A172 (cell line): ENCODE measurements at regions not wholly inside any gene's neighbourhood (a gene's known extent, or its start where the extent isn't known, plus 50 kb on each side); places are given as distances from the start of the nearest gene placed in this dataset.
"Not testable (repeated sequence)": the region's sequence is repeated elsewhere in the genome, so short reads cannot be mapped to it uniquely, and the experiment has no call there.

Source experiments
- DNase-seq: peaks from one replicate; pipeline ENCODE4 v3.0.0-alpha.2; 2015; ENCODE audit warnings: low spot score

- DNase-seq = no peak
These were observed 66.6 kb downstream of the TNFAIP3 start for GRCh38 chr6:137933696-137934095.

GRCh38 chr6:137936798-137937197 is 69.7 kb downstream of the TNFAIP3 start:
- DNase-seq = no peak

DNA sequence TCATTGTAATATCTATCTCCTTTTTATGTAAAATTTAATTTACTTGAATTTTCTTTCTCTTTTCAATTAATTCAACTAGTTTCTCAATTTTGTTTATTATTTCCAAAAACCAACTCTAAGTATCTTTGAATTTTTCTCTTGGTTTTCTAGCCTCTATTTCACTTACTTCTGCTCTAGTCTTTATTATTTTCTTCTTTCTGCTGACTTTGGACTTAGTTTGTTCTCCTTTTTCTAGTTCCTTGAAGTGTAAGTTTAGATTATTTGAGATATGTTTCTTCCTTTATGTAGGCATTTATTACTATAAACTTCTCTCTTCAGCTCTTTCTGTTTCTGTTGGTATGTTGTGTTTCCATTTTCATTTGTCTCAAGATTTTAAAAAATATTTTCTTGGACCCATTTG is 70.8 kb downstream of the TNFAIP3 start:
- no peak for DNase-seq

- no peak for DNase-seq
These were observed 71.8 kb downstream of the TNFAIP3 start for GRCh38 chr6:137938770-137939379.

DNA sequence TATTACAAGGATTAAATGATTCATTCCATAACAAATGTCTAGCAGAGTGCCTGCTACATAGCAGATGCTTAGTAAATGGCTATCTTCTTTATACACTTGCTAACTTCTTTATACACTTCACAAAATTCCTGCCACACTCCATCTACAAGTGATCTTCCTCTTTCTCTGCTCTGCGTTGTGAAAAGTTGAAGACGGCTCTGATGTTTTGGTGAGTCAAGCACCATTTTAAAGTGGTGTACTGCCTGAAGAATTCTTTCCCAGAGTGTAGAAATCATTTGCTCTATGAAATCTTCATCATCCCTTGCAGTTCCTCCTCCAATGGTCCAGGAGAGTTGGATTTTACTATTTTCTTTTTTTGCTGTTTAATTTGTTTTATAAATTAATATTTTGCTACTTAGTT is 74.9 kb downstream of the TNFAIP3 start:
- no peak for DNase-seq

DNA sequence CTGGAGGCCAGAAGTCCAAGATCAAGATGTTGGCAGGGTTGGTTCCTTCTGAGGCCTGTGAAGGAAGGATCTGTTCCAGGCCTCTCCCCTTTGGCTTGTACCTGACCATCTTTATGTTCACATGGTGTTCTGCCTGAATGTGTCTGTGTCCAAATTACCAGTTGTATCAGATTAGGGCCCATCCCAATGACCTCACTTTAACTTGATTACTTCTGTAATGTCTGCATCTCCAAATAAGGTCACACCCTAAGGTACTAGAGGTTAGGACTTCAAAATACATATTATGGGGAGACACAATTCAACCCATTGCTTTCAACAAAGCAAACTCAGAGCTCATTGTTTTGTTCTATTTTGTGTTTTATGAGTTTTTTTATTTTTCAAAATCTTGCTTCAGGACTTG is 75.7 kb downstream of the TNFAIP3 start:
- DNase-seq = no peak

DNA sequence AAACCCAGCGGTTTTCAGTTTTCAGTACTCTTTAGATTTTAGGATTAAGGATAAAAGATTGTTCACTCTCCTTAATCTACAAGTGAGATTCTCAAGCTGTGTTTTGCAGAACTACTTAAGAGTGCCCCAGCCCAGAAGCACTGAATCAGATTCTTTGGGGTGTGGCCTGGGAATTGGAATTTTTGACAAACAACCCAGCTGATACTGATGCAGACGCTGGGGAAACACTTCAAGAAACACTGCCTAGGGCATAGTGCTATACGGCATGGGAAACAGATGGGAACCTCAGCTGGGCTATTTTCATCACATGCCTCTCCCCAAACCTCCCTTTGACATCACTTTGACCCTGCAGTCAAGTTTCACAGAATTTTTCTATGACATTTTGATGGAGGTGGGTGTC is 77.3 kb downstream of the TNFAIP3 start:
- DNase-seq = not testable (repeated sequence)

DNA sequence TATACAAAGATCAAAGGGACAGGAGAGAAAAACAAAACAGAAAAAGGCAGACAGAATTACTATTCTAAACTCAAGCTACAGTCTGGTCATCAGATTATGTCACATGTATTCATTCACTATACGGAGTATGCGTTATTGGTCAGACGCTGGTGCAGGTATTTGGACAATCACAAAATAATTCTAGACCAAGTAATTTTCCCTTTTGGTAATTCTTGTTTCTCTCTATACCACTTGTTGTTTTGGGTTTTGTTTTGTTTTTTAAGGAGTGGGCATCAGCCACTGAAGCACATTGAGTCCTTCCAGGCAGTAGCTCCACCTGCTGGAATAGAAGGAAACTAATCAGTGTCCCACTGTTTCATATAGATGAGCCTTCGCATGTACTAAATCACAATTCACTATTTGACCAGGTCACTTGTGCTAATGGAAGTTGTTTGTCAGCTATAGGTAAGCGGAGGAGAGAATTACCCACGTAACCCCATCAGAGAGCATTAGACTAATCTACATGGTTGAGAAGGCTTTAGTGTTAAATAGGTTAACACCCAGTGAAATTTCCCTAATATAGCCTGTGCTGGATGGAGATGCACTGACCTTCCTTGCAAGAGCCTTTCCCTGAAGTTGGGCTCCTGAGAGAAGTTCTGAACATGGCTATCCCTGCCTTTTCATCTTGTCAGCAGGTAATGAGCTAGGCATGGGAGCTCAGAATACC is 77.9 kb downstream of the TNFAIP3 start:
- peak; percentile 26 for DNase-seq

DNA sequence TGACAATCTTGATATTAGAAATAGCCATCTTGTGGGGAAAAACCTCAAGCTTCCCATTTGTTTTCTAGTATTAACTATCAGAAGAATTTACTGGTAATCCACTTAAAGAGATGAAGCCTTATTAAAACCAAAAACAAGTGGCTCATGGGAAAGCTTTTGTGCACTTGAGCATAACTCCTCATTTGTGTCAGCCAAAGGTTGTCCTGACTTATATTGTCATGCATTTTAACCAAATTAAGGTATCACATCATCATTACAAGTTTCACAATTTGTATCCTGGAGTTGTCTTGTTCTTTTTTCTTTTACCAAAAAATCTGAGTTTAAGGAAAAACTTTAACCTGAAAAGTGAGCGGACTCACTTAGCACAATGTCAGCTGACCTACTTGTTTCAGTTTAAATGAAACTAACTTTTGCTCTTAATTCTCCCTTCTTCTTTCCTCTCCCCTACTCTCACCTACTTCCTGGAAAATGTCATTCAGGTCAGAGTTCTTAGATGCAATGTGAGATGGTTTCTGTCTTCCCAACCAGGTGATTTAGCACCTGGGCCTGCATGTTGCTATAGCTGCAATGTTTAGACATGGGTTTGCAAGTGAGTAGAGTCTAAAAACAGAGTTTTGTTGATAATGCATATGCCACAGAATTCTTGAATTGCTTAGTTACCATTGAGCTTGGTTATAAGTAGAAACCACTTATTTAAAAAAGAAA is 82.8 kb downstream of the TNFAIP3 start:
- DNase-seq = no peak

DNA sequence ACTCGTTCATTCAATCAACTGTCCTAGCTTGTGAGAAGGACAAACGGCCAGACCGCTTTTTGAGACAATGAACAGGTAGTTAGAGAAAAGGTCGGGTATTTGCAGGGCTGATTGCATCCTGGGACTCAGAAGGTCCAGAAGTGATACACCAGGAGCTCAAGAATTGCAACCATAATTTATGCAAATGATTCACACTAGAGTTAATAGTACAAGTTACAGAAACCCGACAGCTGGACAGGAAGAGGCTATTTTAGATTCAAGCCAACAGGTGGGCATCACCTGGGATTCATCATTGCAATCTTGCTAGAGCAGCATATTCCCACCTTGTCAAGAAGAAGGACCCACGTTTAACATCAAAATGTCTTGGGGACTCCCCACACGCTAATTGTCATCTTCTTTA is 83.5 kb downstream of the TNFAIP3 start:
- no peak for DNase-seq

DNA sequence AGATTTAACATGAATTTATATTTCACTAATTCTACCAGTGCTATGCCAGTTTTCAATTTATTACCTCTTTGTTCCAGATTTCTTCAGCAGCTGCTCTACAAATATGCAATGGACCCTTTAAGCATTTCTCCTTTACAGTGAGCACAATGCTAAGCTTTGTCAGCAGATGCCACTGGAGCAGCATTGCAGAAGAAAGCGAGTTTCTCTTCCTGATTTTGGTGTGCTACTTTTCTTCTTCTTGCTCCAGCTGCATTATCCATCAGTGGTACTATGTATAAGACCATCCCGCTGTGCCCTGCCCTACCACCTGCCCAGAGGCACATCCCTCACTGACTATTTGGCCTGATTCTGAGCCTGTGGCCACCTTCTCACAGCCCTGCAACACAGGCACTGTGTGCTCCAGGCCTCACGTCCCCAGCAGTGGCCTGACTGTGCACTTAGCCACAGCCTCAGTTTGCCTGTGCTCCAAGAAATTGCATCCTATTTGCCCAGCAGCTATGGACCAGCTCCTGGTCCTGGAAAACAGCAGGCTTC is 84.1 kb downstream of the TNFAIP3 start:
- DNase-seq = no peak

- no peak for DNase-seq
These were observed 85.2 kb downstream of the TNFAIP3 start for GRCh38 chr6:137952247-137952646.

DNA sequence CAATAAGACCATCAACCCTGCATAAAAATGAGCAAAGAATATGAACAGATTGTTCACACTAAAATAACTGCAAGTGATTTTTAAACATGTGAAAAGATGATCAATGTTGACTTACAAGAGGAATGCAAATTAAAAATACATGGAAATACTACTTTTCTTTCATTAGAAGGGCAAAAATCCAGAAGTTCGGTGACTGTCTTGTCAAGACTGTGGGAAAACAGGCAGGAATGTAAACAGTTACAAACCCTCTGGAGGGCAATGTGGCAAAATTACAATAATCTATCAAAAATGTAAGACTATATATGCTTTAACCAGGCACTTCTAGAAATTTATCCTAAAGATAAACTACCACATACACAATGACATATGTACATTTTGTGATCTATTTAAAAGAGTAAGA is 86.7 kb downstream of the TNFAIP3 start:
- DNase-seq = no peak

- no peak for DNase-seq
These were observed 87.2 kb downstream of the TNFAIP3 start for GRCh38 chr6:137954253-137954652.

- no peak for DNase-seq
These were observed 89.0 kb downstream of the TNFAIP3 start for GRCh38 chr6:137956098-137956488.

DNA sequence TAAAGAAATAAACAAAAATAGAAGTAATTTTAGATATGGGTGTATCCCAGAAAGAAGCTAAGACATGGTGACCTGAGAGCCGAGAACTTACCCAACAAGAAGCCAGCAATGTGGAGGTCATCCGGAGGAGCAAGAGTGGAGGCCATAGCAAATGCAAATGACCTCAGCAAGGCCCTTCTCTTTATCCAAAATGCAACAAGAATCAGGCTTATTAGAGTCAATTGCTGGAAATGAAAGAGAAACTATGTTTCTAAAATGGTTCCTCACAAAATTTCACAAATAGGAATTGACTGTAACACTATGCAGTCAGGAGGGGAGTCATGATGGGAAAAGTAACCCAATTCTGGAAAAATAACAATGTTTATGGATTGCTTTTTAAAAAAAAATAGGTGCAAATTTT is 90.4 kb downstream of the TNFAIP3 start:
- DNase-seq = no peak

- no peak for DNase-seq
These were observed 91.9 kb downstream of the TNFAIP3 start for GRCh38 chr6:137958811-137959565.

GRCh38 chr6:137962725-137963124 is 95.7 kb downstream of the TNFAIP3 start:
- DNase-seq = no peak

DNA sequence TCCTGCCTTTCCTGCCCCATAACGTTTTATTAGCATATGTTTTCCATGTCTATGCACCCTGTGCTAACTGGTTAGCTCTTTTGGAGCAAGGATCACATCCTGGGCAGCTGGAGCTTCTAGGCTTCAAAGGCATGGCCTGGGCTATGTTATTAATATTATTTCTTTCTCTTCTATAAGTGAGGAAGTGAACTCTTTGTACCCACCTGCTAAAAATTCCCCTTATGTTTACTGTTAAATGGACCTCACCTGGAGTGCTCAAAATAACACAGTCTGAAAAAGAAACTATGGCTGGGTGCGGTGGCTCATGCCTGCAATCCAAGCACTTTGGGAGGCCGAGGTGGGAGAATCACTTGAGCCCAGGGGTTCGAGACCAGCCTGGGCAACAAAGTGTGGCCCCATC is 97.8 kb downstream of the TNFAIP3 start:
- no peak for DNase-seq

- DNase-seq = no peak
These were observed 100.8 kb downstream of the TNFAIP3 start for GRCh38 chr6:137967689-137968454.

DNA sequence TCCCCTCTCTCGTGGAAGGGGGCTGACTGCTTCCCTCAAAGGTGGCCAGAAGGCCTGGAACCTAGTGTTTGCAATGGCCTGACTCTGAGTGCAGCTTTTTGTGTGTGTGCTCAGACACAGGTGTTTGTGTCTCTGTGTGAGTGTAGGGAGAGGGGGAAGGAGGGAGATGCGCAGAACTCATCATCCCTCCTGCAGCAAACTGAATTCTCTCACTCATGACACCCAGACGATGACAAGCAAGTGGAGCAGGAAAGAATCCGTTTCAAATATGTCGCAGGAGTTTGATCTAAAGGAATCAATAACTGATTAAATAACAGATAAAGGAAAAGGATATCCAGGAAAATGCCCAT is 101.4 kb downstream of the TNFAIP3 start:
- no peak for DNase-seq

GRCh38 chr6:137968901-137969300 is 101.8 kb downstream of the TNFAIP3 start:
- no peak for DNase-seq
